ENCODE measurements at regions not wholly inside any gene's neighbourhood (a gene's known extent, or its start where the extent isn't known, plus 50 kb on each side); places are given as distances from the start of the nearest gene placed in this dataset.

- FAIRE-seq = no peak
Measured at GRCh38 chr16:64534180-64534780, 587.6 kb downstream of the CDH11 start.

- FAIRE-seq = no peak
Measured at GRCh38 chr16:64532691-64533090, 589.2 kb downstream of the CDH11 start.

GRCh38 chr16:64532117-64532516 is 589.7 kb downstream of the CDH11 start:
- FAIRE-seq = no peak

GRCh38 chr16:64531401-64531800 is 590.5 kb downstream of the CDH11 start:
- FAIRE-seq = no peak

GRCh38 chr16:64522548-64522947 is 599.3 kb downstream of the CDH11 start:
- no peak for FAIRE-seq

GRCh38 chr16:64513871-64514270 is 608.0 kb downstream of the CDH11 start:
- FAIRE-seq = no peak

- FAIRE-seq = no peak
Measured at GRCh38 chr16:64507240-64508024, 614.4 kb downstream of the CDH11 start.

GRCh38 chr16:64499211-64499610 is 622.7 kb downstream of the CDH11 start:
- FAIRE-seq = no peak

- no peak for FAIRE-seq
Measured at GRCh38 chr16:64498363-64498762, 623.5 kb downstream of the CDH11 start.

- FAIRE-seq = no peak
Measured at GRCh38 chr16:64493709-64494108, 628.2 kb downstream of the CDH11 start.

- FAIRE-seq = no peak
Measured at GRCh38 chr16:64489449-64489848, 632.4 kb downstream of the CDH11 start.

GRCh38 chr16:64486561-64486960 is 635.3 kb downstream of the CDH11 start:
- FAIRE-seq = no peak

- no peak for FAIRE-seq
Measured at GRCh38 chr16:64481497-64481896, 640.4 kb downstream of the CDH11 start.

GRCh38 chr16:64478252-64478906 is 643.5 kb downstream of the CDH11 start:
- FAIRE-seq = no peak

GRCh38 chr16:64475627-64476351 is 646.1 kb downstream of the CDH11 start:
- no peak for FAIRE-seq

GRCh38 chr16:64470916-64471315 is 650.9 kb downstream of the CDH11 start:
- no peak for FAIRE-seq

- no peak for FAIRE-seq
Measured at GRCh38 chr16:64469906-64470702, 651.8 kb downstream of the CDH11 start.

GRCh38 chr16:64469351-64469750 is 652.5 kb downstream of the CDH11 start:
- no peak for FAIRE-seq

GRCh38 chr16:64468515-64469090 is 653.3 kb downstream of the CDH11 start:
- FAIRE-seq = no peak

GRCh38 chr16:64459821-64460220 is 662.0 kb downstream of the CDH11 start:
- no peak for FAIRE-seq

- no peak for FAIRE-seq
Measured at GRCh38 chr16:64459402-64459801, 662.5 kb downstream of the CDH11 start.

- no peak for FAIRE-seq
Measured at GRCh38 chr16:64455275-64455674, 666.6 kb downstream of the CDH11 start.

All from TTC549 (cell line).